ENCODE measurements at regions not wholly inside any gene's neighbourhood (a gene's known extent, or its start where the extent isn't known, plus 50 kb on each side); places are given as distances from the start of the nearest gene placed in this dataset.
"Not testable (repeated sequence)": the region's sequence is repeated elsewhere in the genome, so short reads cannot be mapped to it uniquely, and the experiment has no call there.

DNA sequence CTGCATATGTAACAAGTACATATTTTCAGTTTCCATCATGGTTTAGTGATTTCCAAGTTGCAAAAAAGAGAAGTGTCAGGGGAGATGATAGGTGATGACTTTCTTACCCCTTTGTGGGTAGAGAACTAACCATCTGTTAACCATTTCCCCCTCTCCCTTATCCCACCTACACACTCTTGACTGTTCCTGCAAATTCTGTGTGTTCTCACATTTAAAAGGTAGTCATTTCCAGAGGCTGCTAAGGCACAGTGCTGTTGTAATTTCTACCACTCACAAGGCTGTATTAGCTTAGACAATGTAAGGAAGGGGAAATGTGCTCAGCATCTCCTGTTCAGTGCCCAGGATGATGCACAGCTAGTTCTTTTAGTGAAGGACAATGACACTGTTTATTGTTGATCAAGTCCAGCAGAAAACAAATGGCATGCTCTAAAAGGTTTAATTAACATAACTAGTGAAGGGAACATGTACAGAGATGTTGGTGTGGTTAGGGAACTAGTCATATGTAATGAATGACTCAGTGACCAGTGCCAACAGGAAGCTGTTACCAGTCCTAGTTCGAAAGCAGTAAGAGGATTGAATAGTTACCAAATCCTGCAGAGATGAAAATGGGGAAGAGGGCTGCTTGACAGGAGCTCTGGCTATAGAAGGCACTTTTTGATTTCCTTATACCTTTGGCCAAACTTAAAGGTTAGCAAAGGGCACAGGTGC, 165.1 kb downstream of the PLK2 start:
- no peak for TF ChIP-seq CTCF (IDR thresholded peaks at IDR 0.05)
- TF ChIP-seq POLR2AphosphoS5 (IDR thresholded peaks at IDR 0.05): no peak
- no peak for TF ChIP-seq POLR2A (IDR thresholded peaks at IDR 0.05)
- DNase-seq (ENCODE audit: low spot score in 2 of 2): no peak
- Histone ChIP-seq H3K4me1 (no peaks in the 10 kb centered on the region), H3K9me3 (no peaks in the 10 kb centered on the region), H3K36me3 (no peaks in the 10 kb centered on the region), H3K27me3 (no peaks in the 10 kb centered on the region), H3K27ac (no peak overlapping the region), H3K4me3 (no peak overlapping the region)
- intact Hi-C loops (cut with DNase I; ENCODE audit: low total_unique reads): no loop called here

- DNase-seq (ENCODE audit: low spot score in 2 of 2); H3K27me3 ChIP-seq; H3K9me3 ChIP-seq; H3K36me3 ChIP-seq; H3K27ac ChIP-seq; H3K4me3 ChIP-seq; H3K4me1 ChIP-seq; intact Hi-C loops (cut with DNase I; ENCODE audit: low total_unique reads): not testable (repeated sequence)
These were observed 171.6 kb downstream of the PLK2 start for GRCh38 chr5:58288275-58288674.

DNA sequence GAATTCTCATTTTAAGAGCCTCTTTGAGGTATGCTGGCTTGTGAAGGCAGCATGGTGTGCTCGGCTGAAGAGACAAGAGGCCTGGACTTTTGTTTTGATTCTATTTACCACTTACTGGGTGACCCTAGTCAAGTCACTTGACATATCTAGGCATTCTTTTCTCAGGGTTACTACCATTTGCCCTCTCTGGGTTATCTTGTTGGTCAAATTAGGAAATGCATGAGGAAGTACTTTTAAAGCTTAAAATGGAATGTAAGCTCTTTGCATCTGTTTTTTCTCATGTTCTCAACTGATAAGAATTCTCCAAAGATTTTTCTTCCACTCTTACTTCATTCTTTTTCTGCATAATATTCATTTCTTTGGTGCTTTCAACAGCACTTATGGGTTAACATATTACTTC, 173.1 kb downstream of the PLK2 start:
- Histone ChIP-seq H3K9me3 (no peaks in the 10 kb centered on the region), H3K27me3 (no peaks in the 10 kb centered on the region), H3K4me3 (no peak overlapping the region), H3K4me1 (no peaks in the 10 kb centered on the region), H3K36me3 (no peaks in the 10 kb centered on the region), H3K27ac (no peak overlapping the region)
- DNase-seq (ENCODE audit: low spot score in 2 of 2): no peak
- intact Hi-C loops (cut with DNase I; ENCODE audit: low total_unique reads): no loop called here
- TF ChIP-seq CTCF (IDR thresholded peaks at IDR 0.05): no peak
- TF ChIP-seq POLR2AphosphoS5 (IDR thresholded peaks at IDR 0.05): no peak
- TF ChIP-seq POLR2A (IDR thresholded peaks at IDR 0.05): no peak

DNA sequence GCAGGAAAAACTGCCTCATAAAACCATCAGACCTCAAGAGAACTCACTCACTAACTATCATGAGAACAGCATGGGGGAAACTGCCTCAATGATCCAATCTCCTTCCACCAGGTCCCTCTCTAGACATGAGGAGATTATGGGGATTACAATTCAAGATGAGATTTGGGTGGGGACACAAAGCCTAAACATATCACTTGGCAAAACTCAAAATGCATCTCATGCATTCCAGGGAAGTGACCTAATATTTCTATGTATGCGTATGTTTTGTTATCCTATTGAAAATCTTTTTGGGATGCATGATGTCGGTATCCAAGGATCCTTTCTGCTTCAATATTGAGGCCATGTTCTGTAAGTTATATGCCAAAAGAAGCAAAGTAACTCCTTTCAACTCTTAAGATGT, 174.0 kb downstream of the PLK2 start:
- no peak for DNase-seq (ENCODE audit: low spot score in 2 of 2)
- intact Hi-C loops (cut with DNase I; ENCODE audit: low total_unique reads): no loop called here
- TF ChIP-seq CTCF (IDR thresholded peaks at IDR 0.05) (no peak), POLR2AphosphoS5 (IDR thresholded peaks at IDR 0.05) (no peak), POLR2A (IDR thresholded peaks at IDR 0.05) (no peak)
- Histone ChIP-seq H3K9me3 (no peaks in the 10 kb centered on the region), H3K27ac (no peak overlapping the region), H3K4me3 (no peak overlapping the region), H3K4me1 (no peaks in the 10 kb centered on the region), H3K27me3 (no peaks in the 10 kb centered on the region), H3K36me3 (no peaks in the 10 kb centered on the region)

DNA sequence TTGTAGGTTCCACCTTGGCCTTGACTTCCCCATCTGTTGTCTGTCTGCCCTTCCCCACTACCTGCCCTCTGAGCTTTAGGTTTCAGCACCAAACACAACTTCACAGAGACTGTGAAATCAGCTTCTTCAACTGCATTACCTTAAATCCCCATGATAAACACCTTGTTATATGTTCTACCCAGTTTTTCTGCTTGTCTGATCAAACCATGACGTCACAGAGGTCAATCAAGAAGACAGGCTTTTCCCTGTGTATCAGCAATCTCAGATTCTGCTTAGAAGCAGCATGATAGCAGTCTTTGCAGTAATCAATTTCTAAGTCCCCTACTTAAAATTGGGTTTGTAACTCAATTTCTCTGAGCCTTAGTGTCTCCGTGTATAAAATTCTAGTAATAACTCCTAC, 175.0 kb downstream of the PLK2 start:
- Histone ChIP-seq H3K27me3 (no peaks in the 10 kb centered on the region), H3K9me3 (no peaks in the 10 kb centered on the region)
- intact Hi-C loops (cut with DNase I; ENCODE audit: low total_unique reads): no loop called here

More for the DNA sequence above, 175.0 kb downstream of the PLK2 start:
- TF ChIP-seq POLR2AphosphoS5 (IDR thresholded peaks at IDR 0.05) (no peak), CTCF (IDR thresholded peaks at IDR 0.05) (no peak), POLR2A (IDR thresholded peaks at IDR 0.05) (no peak)
- no peak overlapping the region for H3K27ac ChIP-seq
- DNase-seq (ENCODE audit: low spot score in 2 of 2): no peak
- H3K4me1 ChIP-seq: no peaks in the 10 kb centered on the region
- H3K4me3 ChIP-seq: no peak overlapping the region
- H3K36me3 ChIP-seq: no peaks in the 10 kb centered on the region

All from breast epithelium (tissue), 4 donors.